Transverse colon (tissue), 4 donors: ENCODE measurements at regions not wholly inside any gene's neighbourhood (a gene's known extent, or its start where the extent isn't known, plus 50 kb on each side); places are given as distances from the start of the nearest gene placed in this dataset.

ENCODE experiments used
- DNase-seq: peaks from one replicate; pipeline ENCODE4 v3.0.0-alpha.2; 2019
- H3K27ac ChIP-seq, 4 donors: fragments of 200-600 bp; sonication (generic); 2 replicates each; pipeline ENCODE4 v1.5.1; 2016 to 2018; ENCODE audit warnings: inconsistent platforms in 4 of 4
- H3K27me3 ChIP-seq: fragments of 200-600 bp; sonication (generic); 2 replicates; pipeline ENCODE4 v1.5.1; 2017; ENCODE audit warnings: inconsistent platforms
- H3K36me3 ChIP-seq, 4 donors: fragments of 200-600 bp; sonication (generic); 2 replicates each; pipeline ENCODE4 v1.5.1; 2017 to 2019; ENCODE audit warnings: inconsistent platforms in 4 of 4
- H3K4me1 ChIP-seq, 4 donors: fragments of 200-600 bp; sonication (generic); 2 replicates each; pipeline ENCODE4 v1.5.1; 2017 to 2020; ENCODE audit warnings: inconsistent platforms in 4 of 4
- H3K4me3 ChIP-seq, 4 donors: fragments of 200-600 bp; sonication (generic); 1 replicate in 1 of 4; 2 replicates in 3 of 4; pipeline versions ENCODE4 v1.5.1 to v1.6.1; 2017 to 2019; ENCODE audit warnings: inconsistent platforms in 4 of 4
- H3K9me3 ChIP-seq, 2 donors: fragments of 200-600 bp; sonication (generic); 2 replicates each; pipeline ENCODE4 v1.5.1; 2017 to 2019; ENCODE audit warnings: inconsistent platforms in 2 of 2
- EP300 ChIP-seq: sonication (generic); formaldehyde crosslinking; IDR thresholded peaks from one replicate; pipeline ENCODE4 v1.6.1; 2017; ENCODE audit warnings: antibody characterized with exemption, low read depth
- POLR2A ChIP-seq: fragments of 450-650 bp; IDR thresholded peaks from one replicate; pipeline ENCODE4 v1.6.1; 2016; ENCODE audit warnings: antibody characterized with exemption, mild to moderate bottlenecking, moderate library complexity
- POLR2AphosphoS5 ChIP-seq, 3 donors: sonication (generic); formaldehyde crosslinking; IDR thresholded peaks; one replicate each; pipeline ENCODE4 v1.6.1; 2016; ENCODE audit warnings: antibody characterized with exemption in 3 of 3
- whole genome bisulfite sequencing, 2 donors: methylation state at CpG; one replicate each; pipeline ENCODE4 v1.1.5; 2018; ENCODE audit warnings: low coverage in 1 of 2; 5-methylcytosine and 5-hydroxymethylcytosine counted together
- in situ Hi-C, 4 donors: fragments of 200-750 bp; cut with MboI; loops; one replicate each; pipeline versions ENCODE4 v1.15.0 to v1.15.1; 2017; ENCODE audit warnings: low sequenced_read_pairs in 3 of 4, low pct_ligation_motif_present in 1 of 4, low pct_unique_long_range_greater_than_20kb in 1 of 4
- intact Hi-C: fragments of 100-400 bp; cut with DNase I; formaldehyde crosslinking; loops from one replicate; pipeline ENCODE4 v1.15.1; 2023; ENCODE audit warnings: low total_unique reads
- TF ChIP-seq, protein P1 (sequence below), 5 experiments: fragments of 200-600 bp in 3 of 5; fragments of 450-650 bp in 2 of 5; sonication (generic) in 3 of 5; IDR thresholded peaks; 1 replicate in 2 of 5; 2 replicates in 3 of 5; pipeline ENCODE4 v1.5.1; 2016 to 2017; ENCODE audit warnings: antibody characterized with exemption in 5 of 5, inconsistent platforms in 3 of 5, mild to moderate bottlenecking in 2 of 5, moderate library complexity in 1 of 5

DNA sequence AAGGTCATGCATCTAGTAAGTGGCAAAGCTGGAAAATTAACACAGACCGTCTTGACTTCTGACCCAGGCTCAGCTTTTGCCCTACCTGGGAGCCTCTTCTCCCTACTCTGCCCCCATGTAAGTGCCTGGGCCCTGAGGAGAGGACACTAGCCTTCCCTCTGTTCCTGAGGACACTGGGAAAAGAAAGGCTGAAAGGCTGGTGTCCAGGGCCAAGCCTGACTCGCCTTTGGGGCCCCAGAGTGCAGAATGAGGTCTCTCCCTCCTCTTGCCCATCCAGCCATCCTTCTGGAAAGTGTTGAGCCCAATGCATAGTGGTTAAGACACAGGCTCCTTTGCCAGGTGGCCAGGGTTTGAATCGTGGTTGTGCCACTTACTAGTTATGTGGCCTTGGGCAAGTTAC lies 91.5 kb downstream of the PJA1 start:
- WGBS, 2 donors = 62% methylated on average over 3 of the region's 3 CpGs; no CpG with 5 or more reads in 1 of the 2 donors
- no peaks in the 10 kb centered on the region for H3K27me3 ChIP-seq

DNA sequence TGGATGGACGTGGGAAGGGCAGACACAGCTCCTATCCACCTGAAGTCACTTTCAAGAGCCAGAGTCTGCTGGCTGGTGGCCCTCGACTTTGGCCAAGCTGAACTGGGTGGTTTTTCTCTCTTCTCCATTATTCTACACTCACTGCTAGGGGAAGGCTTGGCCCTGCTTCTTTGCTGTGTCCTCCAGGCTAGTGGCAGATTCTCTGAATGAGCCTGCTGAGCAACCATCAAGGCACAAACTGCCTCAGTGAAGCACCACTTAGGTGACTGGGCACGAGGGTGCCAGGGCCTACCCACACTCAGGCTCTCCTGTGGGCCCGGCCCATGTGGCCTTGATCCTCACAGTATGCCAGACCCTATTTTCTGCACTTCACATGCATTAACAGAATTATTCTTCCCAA lies 92.0 kb downstream of the PJA1 start:
- in situ Hi-C loops (loop anchor here in 1 of 4 donors (25.0 kb wide), 1 partner anchor 261 kb away; no protein-coding TSS in a partner anchor), intact Hi-C loops (no loop called here)
- Histone ChIP-seq H3K27me3 (no peaks in the 10 kb centered on the region), H3K36me3 (no peaks in the 10 kb centered on the region), H3K4me1 (no peaks in the 10 kb centered on the region), H3K4me3 (no peak overlapping the region), H3K27ac (no peak overlapping the region), H3K9me3 (no peaks in the 10 kb centered on the region)
- WGBS, 2 donors = 59% methylated on average over 4 of the region's 4 CpGs; no CpG with 5 or more reads in 1 of the 2 donors
- TF ChIP-seq, protein P1, sequence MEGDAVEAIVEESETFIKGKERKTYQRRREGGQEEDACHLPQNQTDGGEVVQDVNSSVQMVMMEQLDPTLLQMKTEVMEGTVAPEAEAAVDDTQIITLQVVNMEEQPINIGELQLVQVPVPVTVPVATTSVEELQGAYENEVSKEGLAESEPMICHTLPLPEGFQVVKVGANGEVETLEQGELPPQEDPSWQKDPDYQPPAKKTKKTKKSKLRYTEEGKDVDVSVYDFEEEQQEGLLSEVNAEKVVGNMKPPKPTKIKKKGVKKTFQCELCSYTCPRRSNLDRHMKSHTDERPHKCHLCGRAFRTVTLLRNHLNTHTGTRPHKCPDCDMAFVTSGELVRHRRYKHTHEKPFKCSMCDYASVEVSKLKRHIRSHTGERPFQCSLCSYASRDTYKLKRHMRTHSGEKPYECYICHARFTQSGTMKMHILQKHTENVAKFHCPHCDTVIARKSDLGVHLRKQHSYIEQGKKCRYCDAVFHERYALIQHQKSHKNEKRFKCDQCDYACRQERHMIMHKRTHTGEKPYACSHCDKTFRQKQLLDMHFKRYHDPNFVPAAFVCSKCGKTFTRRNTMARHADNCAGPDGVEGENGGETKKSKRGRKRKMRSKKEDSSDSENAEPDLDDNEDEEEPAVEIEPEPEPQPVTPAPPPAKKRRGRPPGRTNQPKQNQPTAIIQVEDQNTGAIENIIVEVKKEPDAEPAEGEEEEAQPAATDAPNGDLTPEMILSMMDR (IDR thresholded peaks at IDR 0.05) = no peak
- TF ChIP-seq POLR2A (no peak), POLR2AphosphoS5 (IDR thresholded peaks at IDR 0.05) (no peak), EP300 (no peak)
- DNase-seq = no peak

More for the DNA sequence above, 91.5 kb downstream of the PJA1 start:
- intact Hi-C loops = no loop called here
- DNase-seq = no peak
- in situ Hi-C loops = loop anchor here in 1 of 4 donors (25.0 kb wide), 1 partner anchor 261 kb away; no protein-coding TSS in a partner anchor
- H3K4me3 ChIP-seq = no peak overlapping the region
- H3K27ac ChIP-seq = no peak overlapping the region
- no peaks in the 10 kb centered on the region for H3K4me1 ChIP-seq
- TF ChIP-seq POLR2A (no peak), EP300 (no peak), POLR2AphosphoS5 (IDR thresholded peaks at IDR 0.05) (no peak)
- H3K9me3 ChIP-seq = no peaks in the 10 kb centered on the region
- H3K36me3 ChIP-seq = no peaks in the 10 kb centered on the region

DNA sequence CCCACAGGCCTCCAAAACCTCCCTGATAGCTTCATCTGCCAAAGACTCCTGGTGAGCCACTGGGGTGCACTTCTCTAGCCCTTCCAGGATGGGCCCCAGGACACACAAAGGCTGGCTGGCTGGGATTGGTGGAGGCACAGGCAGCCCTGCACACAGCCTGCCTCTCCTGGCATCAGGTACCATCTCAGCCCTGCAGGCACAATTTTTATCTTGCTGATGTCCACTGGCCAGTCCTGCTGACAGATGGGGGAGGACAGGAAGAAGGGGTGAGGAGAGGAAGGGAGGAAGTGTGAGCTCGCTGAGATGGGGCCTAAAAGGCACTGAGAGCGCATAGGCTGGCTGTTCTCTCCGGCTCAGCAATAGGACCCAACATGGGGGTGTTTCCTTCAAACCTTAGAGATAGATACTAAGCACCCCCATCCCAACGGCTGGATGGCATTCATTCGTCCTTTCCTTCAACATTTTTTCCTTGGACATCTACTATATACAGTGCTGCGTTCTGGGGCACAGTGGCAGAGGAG lies 92.7 kb downstream of the PJA1 start:
- Histone ChIP-seq H3K4me3 (no peak overlapping the region), H3K27ac (no peak overlapping the region), H3K36me3 (no peaks in the 10 kb centered on the region), H3K4me1 (no peaks in the 10 kb centered on the region), H3K27me3 (no peaks in the 10 kb centered on the region), H3K9me3 (no peaks in the 10 kb centered on the region)
- WGBS, 2 donors = 75% methylated on average over 6 of the region's 6 CpGs; no CpG with 5 or more reads in 1 of the 2 donors
- in situ Hi-C loops (loop anchor here in 1 of 4 donors (25.0 kb wide), 1 partner anchor 260 kb away; no protein-coding TSS in a partner anchor), intact Hi-C loops (no loop called here)
- TF ChIP-seq EP300 = no peak
- TF ChIP-seq POLR2AphosphoS5 (IDR thresholded peaks at IDR 0.05) = no peak
- TF ChIP-seq, protein P1 (IDR thresholded peaks at IDR 0.05) = no peak
- TF ChIP-seq POLR2A = no peak
- DNase-seq = no peak

DNA sequence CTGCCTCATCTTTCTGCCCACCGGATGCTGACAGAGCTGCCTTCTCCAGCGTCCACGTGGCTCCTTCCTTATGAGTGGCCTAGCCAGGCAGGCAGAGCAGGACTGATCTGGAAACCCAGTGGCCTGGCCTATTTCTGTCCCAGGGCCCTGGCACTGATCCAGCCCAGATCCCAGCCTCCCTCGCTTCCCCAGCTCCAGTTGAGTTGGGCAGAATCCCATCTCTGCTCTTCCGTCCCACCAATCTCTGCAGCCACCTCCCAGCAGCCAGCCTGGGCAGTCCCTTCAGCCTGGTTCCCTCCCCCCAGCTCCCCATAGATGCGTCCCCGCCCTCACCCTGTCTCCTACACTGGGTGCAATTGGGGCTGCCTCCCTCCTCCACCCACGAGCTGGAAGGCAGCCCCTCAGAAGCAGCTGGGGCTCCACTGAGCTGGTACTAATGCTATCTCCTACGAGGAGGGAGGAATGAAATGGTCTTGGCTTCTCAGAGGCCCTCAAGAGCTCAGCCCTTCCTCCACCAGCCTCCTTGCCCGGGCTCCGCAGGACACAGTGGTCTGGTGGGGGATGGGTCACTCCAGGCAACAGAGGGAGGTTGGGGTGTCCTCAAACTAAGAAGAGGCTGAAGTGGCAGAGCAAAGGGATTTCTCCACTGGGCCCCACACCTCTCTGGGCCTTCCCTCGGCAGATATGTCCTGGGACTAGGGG lies 94.2 kb downstream of the PJA1 start:
- 51% methylated on average over 12 of the region's 12 CpGs; no CpG with 5 or more reads in 1 of the 2 donors for WGBS, 2 donors
- no peak for TF ChIP-seq POLR2AphosphoS5 (IDR thresholded peaks at IDR 0.05)
- no peak for TF ChIP-seq EP300
- no peak for TF ChIP-seq POLR2A
- TF ChIP-seq, protein P1 (IDR thresholded peaks at IDR 0.05) = no peak
- DNase-seq = peak; percentile 12

More for the DNA sequence above, 94.2 kb downstream of the PJA1 start:
- no peak overlapping the region for H3K27ac ChIP-seq
- no peak overlapping the region for H3K4me3 ChIP-seq
- intact Hi-C loops (no loop called here), in situ Hi-C loops (loop anchor here in 1 of 4 donors (25.0 kb wide), 1 partner anchor 259 kb away; no protein-coding TSS in a partner anchor)
- H3K9me3 ChIP-seq = no peaks in the 10 kb centered on the region
- H3K27me3 ChIP-seq = no peaks in the 10 kb centered on the region
- no peaks in the 10 kb centered on the region for H3K4me1 ChIP-seq
- no peaks in the 10 kb centered on the region for H3K36me3 ChIP-seq
